Cerebellar cortex (tissue), 1 donor: ENCODE measurements at regions not wholly inside any gene's neighbourhood (a gene's known extent, or its start where the extent isn't known, plus 50 kb on each side); places are given as distances from the start of the nearest gene placed in this dataset.

Source experiments
- DNase-seq: peaks from one replicate; pipeline ENCODE4 v3.0.0-alpha.2; 2015; ENCODE audit warnings: low spot score

GRCh38 chr1:57866998-57867397 is 443.1 kb upstream of the DAB1 start:
- no peak for DNase-seq

DNA sequence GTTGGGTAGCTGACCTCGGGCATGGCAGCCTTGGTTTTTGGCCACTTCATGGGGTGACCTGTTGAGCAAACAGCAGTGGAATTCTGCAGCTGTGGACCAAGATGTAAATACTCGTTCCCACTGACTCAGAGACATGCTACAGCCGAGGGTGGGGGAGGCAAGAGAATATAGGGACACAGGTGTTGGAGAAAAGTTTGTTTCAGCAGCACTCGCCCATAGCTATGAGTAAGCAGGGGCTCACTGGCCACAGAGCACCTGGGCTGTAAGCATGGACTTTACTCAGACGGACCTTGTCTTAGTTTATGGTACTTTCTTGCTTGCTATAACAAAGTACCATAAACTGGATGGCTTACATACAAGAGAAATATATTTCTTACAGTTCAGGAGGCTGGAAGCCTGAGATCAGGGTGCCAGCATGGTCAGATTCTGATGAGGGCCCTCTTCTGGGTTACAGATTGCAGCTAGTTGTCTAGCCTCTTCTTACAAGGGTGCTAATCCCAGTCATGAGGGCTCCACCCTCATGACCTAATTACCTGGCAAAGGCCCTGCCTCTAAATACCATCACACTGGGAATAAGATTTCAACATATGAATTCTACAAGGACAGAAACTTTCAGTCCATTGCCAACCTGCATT is 437.2 kb upstream of the DAB1 start:
- no peak for DNase-seq

- peak; percentile 87 for DNase-seq
Observed at GRCh38 chr1:57860325-57860724, 436.5 kb upstream of the DAB1 start.

DNA sequence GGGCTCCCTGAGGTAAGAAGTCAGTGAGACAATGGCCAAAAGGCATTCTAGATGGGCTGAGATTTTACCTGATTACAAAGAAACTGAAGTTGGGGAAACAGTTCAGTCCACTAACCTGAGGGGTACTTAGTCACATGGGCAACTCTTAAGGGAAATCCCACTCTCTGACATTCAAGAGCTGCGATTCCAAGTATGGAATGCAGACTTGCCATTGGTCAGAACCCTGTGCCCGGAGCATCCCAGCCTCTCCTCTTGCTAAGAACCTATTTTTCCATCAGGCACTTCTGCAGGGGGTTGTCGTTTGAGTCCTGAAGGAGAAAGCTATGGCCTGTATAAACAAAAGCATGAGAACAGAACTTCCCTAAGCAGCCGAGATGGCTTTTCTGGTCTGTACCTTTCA is 434.9 kb upstream of the DAB1 start:
- no peak for DNase-seq

DNA sequence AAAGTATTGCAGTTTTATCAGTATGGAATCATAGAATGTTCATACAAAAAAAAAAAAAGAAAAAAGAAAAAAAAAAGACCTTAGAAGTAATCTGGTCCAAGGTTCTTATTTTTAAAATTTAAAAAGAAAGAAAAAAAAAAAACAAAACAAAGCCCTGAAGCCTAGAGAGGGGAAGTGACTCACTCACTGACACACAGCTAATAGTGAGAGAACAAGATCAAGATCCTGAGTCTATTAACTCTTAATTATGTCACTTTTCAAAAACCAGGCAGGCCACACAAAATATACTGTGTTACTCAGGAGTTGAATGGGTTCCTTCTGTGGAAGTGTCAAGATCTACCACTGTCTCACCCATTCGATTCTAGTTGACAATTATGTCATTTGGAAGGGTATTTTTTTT is 433.9 kb upstream of the DAB1 start:
- no peak for DNase-seq

GRCh38 chr1:57854436-57854835 is 430.6 kb upstream of the DAB1 start:
- DNase-seq = no peak

- DNase-seq = no peak
Observed at GRCh38 chr1:57850176-57850940, 426.5 kb upstream of the DAB1 start.

- DNase-seq = no peak
Observed at GRCh38 chr1:57848406-57848805, 424.5 kb upstream of the DAB1 start.

GRCh38 chr1:57845041-57845440 is 421.2 kb upstream of the DAB1 start:
- DNase-seq = no peak

- DNase-seq = no peak
Observed at GRCh38 chr1:57844382-57844980, 420.6 kb upstream of the DAB1 start.

DNA sequence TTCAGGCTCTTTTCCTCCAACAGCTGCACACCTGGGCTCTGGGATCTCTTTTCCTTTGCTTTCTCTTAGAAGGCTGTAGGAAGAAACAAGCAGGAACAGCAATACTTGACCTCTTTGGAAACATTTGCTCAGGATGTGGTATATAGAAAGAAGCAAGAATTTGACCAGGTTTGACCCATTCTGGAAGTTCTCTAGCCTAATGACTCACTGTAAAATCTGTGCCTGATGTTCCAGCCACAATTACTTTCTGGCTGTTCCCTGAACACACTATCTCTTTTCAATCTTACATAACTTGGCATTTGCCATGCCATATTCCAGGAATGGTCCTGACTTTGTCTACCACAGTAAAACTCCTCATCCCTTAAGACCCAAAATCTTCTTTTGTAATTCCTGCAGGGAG is 419.9 kb upstream of the DAB1 start:
- no peak for DNase-seq

- no peak for DNase-seq
Observed at GRCh38 chr1:57839526-57839925, 415.7 kb upstream of the DAB1 start.

- no peak for DNase-seq
Observed at GRCh38 chr1:57839067-57839466, 415.2 kb upstream of the DAB1 start.

GRCh38 chr1:57835620-57836019 is 411.8 kb upstream of the DAB1 start:
- no peak for DNase-seq

DNA sequence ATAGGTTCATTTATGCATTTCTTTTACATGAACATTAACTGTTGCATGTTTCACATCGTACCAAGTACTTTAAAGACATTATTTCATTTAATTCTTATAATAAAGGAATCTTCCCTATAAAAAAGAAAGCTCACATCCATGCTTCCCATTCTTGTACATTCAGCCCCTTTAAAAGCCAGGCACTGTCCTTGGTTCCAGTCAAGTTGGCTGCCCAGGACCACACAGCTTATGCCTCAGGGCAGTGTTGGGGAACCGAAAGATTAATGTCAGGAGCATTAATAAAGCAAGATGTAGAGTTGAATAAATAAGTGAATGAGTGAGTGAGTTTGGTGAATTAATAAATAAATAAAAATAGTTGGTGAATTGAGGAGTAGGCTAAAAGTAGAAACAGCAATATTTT is 409.4 kb upstream of the DAB1 start:
- no peak for DNase-seq

DNA sequence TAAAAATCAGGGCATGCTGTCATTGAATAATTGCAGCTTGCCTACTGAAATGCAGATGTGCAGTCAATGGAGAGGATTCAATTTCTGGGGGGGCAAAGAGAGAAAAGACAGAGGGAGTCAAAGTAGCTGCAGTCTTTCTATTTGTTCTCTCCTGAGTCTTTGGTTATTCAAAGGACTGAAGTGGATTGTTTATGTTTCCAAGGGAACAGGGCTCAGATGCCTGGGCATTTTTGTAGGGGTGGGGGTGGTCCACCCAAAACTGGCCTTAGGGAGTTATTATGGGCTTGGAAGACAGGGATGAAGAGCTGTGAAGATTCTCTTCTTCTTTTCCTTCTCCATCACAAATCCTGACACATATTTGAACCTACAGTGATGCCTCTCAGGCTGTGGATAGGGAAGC is 408.8 kb upstream of the DAB1 start:
- DNase-seq = no peak

DNA sequence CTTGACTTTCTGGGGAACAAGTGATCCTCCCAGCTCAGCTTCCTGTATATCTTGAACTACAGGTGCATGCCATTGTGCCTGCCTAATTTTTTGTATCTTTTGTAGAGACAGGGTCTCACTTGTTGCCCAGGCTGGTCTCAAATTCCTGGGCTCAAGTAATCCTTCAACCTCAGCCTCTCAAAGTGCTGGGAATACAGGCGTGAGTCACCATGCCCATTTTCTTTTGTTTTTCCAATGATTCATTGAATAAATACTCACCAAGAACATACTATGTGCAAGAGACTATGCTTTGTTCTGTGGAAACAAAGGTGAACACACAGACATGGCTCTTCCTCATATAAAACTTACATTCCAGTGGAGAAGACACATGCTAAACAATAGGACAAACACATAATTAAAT is 407.8 kb upstream of the DAB1 start:
- DNase-seq = no peak

- DNase-seq = no peak
Observed at GRCh38 chr1:57826535-57826934, 402.7 kb upstream of the DAB1 start.

DNA sequence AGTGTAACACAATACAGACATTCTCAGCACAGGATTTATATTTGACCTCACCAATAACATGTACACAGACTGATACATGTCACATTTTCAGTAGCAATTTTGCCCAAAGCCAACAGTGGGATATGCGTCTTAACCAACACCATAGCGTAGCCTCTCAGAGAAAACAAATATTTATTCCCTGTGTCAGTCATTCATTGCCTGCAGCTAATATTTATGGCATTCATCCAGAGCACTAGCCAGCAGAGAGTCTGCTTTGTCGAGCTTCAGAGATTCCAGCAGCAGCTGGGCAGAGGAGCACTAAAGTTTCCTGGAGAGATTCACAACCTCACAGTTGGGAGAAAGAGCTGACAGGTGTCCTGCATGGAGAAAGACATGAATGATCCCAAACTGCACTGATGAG is 400.7 kb upstream of the DAB1 start:
- DNase-seq = no peak

GRCh38 chr1:57820356-57821095 is 396.7 kb upstream of the DAB1 start:
- DNase-seq = no peak

- DNase-seq = no peak
Observed at GRCh38 chr1:57819893-57820292, 396.0 kb upstream of the DAB1 start.

- DNase-seq = no peak
Observed at GRCh38 chr1:57803586-57803985, 379.7 kb upstream of the DAB1 start.

GRCh38 chr1:57800376-57800775 is 376.5 kb upstream of the DAB1 start:
- DNase-seq = no peak
